Heart left ventricle (tissue), 16 donors: ENCODE measurements at regions not wholly inside any gene's neighbourhood (a gene's known extent, or its start where the extent isn't known, plus 50 kb on each side); places are given as distances from the start of the nearest gene placed in this dataset.

Experiments
- ATAC-seq, 4 donors: fragments of 200-7000 bp; cut with Tn5 transposase; one replicate each; pipeline ENCODE4 v1.9.1; 2020 to 2022; ENCODE audit warnings: moderate library complexity in 4 of 4, mild to moderate bottlenecking in 3 of 4, moderate number of reproducible peaks in 1 of 4
- DNase-seq, 5 donors: peaks; one replicate each; pipeline ENCODE4 v3.0.0-alpha.2; 2020
- H3K27ac ChIP-seq, 12 donors: fragments of 200-600 bp; sonication (generic) in 4 of 12; one replicate each; pipeline versions ENCODE4 v1.5.0 to v1.8.0; 2016 to 2022; ENCODE audit warnings: mild to moderate bottlenecking in 2 of 12
- H3K27me3 ChIP-seq, 9 donors: fragments of 200-600 bp; sonication (generic) in 2 of 9; one replicate each; pipeline versions ENCODE4 v1.5.1 to v1.8.0; 2016 to 2022; ENCODE audit warnings: mild to moderate bottlenecking in 3 of 9
- H3K36me3 ChIP-seq, 9 donors: fragments of 200-600 bp; sonication (generic) in 2 of 9; one replicate each; pipeline versions ENCODE4 v1.5.0 to v1.8.0; 2018 to 2022; ENCODE audit warnings: mild to moderate bottlenecking in 2 of 9
- H3K4me1 ChIP-seq, 12 donors: fragments of 200-600 bp; sonication (generic) in 4 of 12; one replicate each; pipeline versions ENCODE4 v1.5.0 to v1.8.0; 2016 to 2022; ENCODE audit warnings: mild to moderate bottlenecking in 3 of 12
- H3K4me3 ChIP-seq, 12 donors: fragments of 200-600 bp; sonication (generic) in 4 of 12; one replicate each; pipeline versions ENCODE4 v1.5.0 to v1.8.0; 2017 to 2022; ENCODE audit warnings: mild to moderate bottlenecking in 9 of 12, moderate library complexity in 4 of 12
- H3K9me3 ChIP-seq, 12 donors: fragments of 200-600 bp; sonication (generic) in 4 of 12; one replicate each; pipeline versions ENCODE4 v1.5.0 to v1.8.0; 2016 to 2022; ENCODE audit warnings: mild to moderate bottlenecking in 1 of 12
- CTCF ChIP-seq, 12 donors: fragments of 200-600 bp; sonication (generic) in 4 of 12; IDR thresholded peaks; one replicate each; pipeline versions ENCODE4 v1.5.0 to v1.8.0; 2018 to 2022; ENCODE audit warnings: antibody characterized with exemption in 12 of 12, mild to moderate bottlenecking in 5 of 12
- POLR2A ChIP-seq, 2 donors: fragments of 450-650 bp; IDR thresholded peaks; one replicate each; pipeline ENCODE4 v1.6.1; 2017; ENCODE audit warnings: antibody characterized with exemption in 2 of 2, mild to moderate bottlenecking in 2 of 2, moderate library complexity in 2 of 2
- WGBS, 4 donors: extraction: QIAGEN DNeasy Blood & Tissue Kit in 2 of 4; methylation state at CpG; one replicate each; pipeline versions ENCODE4 v1.1.5 to v1.1.7; 2013 to 2018; 5-methylcytosine and 5-hydroxymethylcytosine counted together
- intact Hi-C, 10 donors: fragments of 100-400 bp; cut with DNase I; formaldehyde crosslinking; loops; one replicate each; pipeline versions ENCODE4 v1.11.1 to v1.14.2; 2022
- donor health status: ischemic (EF 13 %, LVEDD 7.1; RV severe dilation, severe dysfunction).
- donor health status: healthy with polysubstance abuse.
- donor health status: DM: no; HTN: yes; CAD: no.
- donor health status: DM: no; HTN: no; CAD: no.
- donor health status: ischemic (EF 25% LVEDD 6.9; RV normal size, moderate dysfunction).
- donor health status: ischemic (EF 25% LVEDD 5.7; RV mildly dilated, moderate dysfunction).
- donor health status: healthy.
- donor health status: DM: yes; HTN: yes; CAD: no.
- donor health status: ischemic (EF 35%, LVEDD 5.7; RV mildly dilated, moderate dysfunction).
- donor health status: nonischemic (EF 11% LVEDD 7.7; RV severe dilation, severe dysfunction).
- donor health status: DM: yes; HTN: yes; CAD: no.
- donor health status: PGD.
- donor health status: ischemic (EF 29% LVEDD 5.4; RV normal size, mild dysfunction).
- donor health status: nonischemic (EF 23%, LVEDD 6.1; RV moderate dilation, normal function).

- no peak for ATAC-seq
- H3K27ac ChIP-seq = no peak overlapping the region
- H3K9me3 ChIP-seq = no peaks in the 10 kb centered on the region
- H3K27me3 ChIP-seq = no peaks in the 10 kb centered on the region
- no peak for TF ChIP-seq CTCF (IDR thresholded peaks at IDR 0.05)
- no peak for TF ChIP-seq POLR2A (IDR thresholded peaks at IDR 0.05)
- no peak for DNase-seq
- H3K4me3 ChIP-seq = no peak overlapping the region
- intact Hi-C loops = no loop called here
- H3K4me1 ChIP-seq = no peaks in the 10 kb centered on the region
- H3K36me3 ChIP-seq = no peaks in the 10 kb centered on the region
- 61 to 84% (median 75%) methylated on average over 3 of the region's 3 CpGs for WGBS, 4 donors
Observed at GRCh38 chr11:96706761-96707160, 316.9 kb downstream of the JRKL start.

- Histone ChIP-seq H3K4me1 (no peaks in the 10 kb centered on the region), H3K27ac (no peak overlapping the region), H3K4me3 (no peak overlapping the region), H3K9me3 (no peaks in the 10 kb centered on the region), H3K36me3 (no peaks in the 10 kb centered on the region), H3K27me3 (no peaks in the 10 kb centered on the region)
- DNase-seq (no peak), ATAC-seq (no peak)
- intact Hi-C loops = no loop called here
- TF ChIP-seq POLR2A (IDR thresholded peaks at IDR 0.05) (no peak), CTCF (IDR thresholded peaks at IDR 0.05) (no peak)
Observed at GRCh38 chr11:96707273-96707672, 317.5 kb downstream of the JRKL start.

GRCh38 chr11:96708219-96708878 is 318.5 kb downstream of the JRKL start:
- ATAC-seq = no peak

GRCh38 chr11:96713301-96713700 is 323.5 kb downstream of the JRKL start:
- ATAC-seq (no peak), DNase-seq (no peak)
- TF ChIP-seq POLR2A (IDR thresholded peaks at IDR 0.05) (no peak), CTCF (IDR thresholded peaks at IDR 0.05) (no peak)
- Histone ChIP-seq H3K4me3 (no peak overlapping the region), H3K36me3 (no peaks in the 10 kb centered on the region), H3K27ac (no peak overlapping the region), H3K27me3 (no peaks in the 10 kb centered on the region), H3K9me3 (no peaks in the 10 kb centered on the region), H3K4me1 (peaks cover 0 to 3% (median 0%) of the 10 kb centered on the region in 12 donors)
- intact Hi-C loops = no loop called here
- WGBS, 4 donors = 35 to 43% (median 39%) methylated on average over 2 of the region's 2 CpGs

More at GRCh38 chr11:96708219-96708878, 318.5 kb downstream of the JRKL start:
- Histone ChIP-seq H3K4me3 (no peak overlapping the region), H3K27me3 (no peaks in the 10 kb centered on the region), H3K4me1 (peaks cover 0 to 2% (median 0%) of the 10 kb centered on the region in 12 donors), H3K9me3 (no peaks in the 10 kb centered on the region), H3K27ac (no peak overlapping the region), H3K36me3 (no peaks in the 10 kb centered on the region)
- no peak for DNase-seq
- 72 to 87% (median 79%) methylated on average over 4 of the region's 4 CpGs for WGBS, 4 donors
- intact Hi-C loops = no loop called here
- no peak for TF ChIP-seq POLR2A (IDR thresholded peaks at IDR 0.05)
- no peak for TF ChIP-seq CTCF (IDR thresholded peaks at IDR 0.05)
